Right lobe of liver (tissue), 6 donors: ENCODE measurements at regions not wholly inside any gene's neighbourhood (a gene's known extent, or its start where the extent isn't known, plus 50 kb on each side); places are given as distances from the start of the nearest gene placed in this dataset.
"Not testable (repeated sequence)": the region's sequence is repeated elsewhere in the genome, so short reads cannot be mapped to it uniquely, and the experiment has no call there.

ENCODE experiments used
- ATAC-seq, 4 donors: fragments of 200-7000 bp; cut with Tn5 transposase; one replicate each; pipeline ENCODE4 v1.9.1; 2020; ENCODE audit warnings: mild to moderate bottlenecking in 4 of 4, moderate library complexity in 4 of 4
- DNase-seq, 3 donors: peaks; one replicate each; pipeline ENCODE4 v3.0.0-alpha.2; 2020
- H3K27ac ChIP-seq, 3 donors: fragments of 200-600 bp; one replicate each; pipeline ENCODE4 v1.8.0; 2022
- H3K27me3 ChIP-seq, 2 donors: fragments of 200-600 bp; one replicate each; pipeline ENCODE4 v1.8.0; 2022
- H3K36me3 ChIP-seq, 4 donors: fragments of 200-600 bp; sonication (generic) in 1 of 4; one replicate each; pipeline versions ENCODE4 v1.5.1 to v1.8.0; 2017 to 2022; ENCODE audit warnings: control low read depth in 1 of 4
- H3K4me1 ChIP-seq, 4 donors: fragments of 200-600 bp; sonication (generic) in 1 of 4; one replicate each; pipeline versions ENCODE4 v1.5.1 to v1.8.0; 2017 to 2022; ENCODE audit warnings: control low read depth in 1 of 4
- H3K4me3 ChIP-seq, 3 donors: fragments of 200-600 bp; one replicate each; pipeline ENCODE4 v1.8.0; 2022
- H3K9me3 ChIP-seq, 4 donors: fragments of 200-600 bp; sonication (generic) in 1 of 4; one replicate each; pipeline versions ENCODE4 v1.5.1 to v1.8.0; 2017 to 2022; ENCODE audit warnings: control low read depth in 1 of 4
- CTCF ChIP-seq, 4 donors: fragments of 200-600 bp in 3 of 4; fragments of 450-650 bp in 1 of 4; IDR thresholded peaks; one replicate each; pipeline versions ENCODE4 v1.5.1 to v1.8.0; 2016 to 2022; ENCODE audit warnings: antibody characterized with exemption in 4 of 4, mild to moderate bottlenecking in 2 of 4
- POLR2A ChIP-seq: fragments of 450-650 bp; IDR thresholded peaks from one replicate; pipeline ENCODE4 v1.6.1; 2017; ENCODE audit warnings: antibody characterized with exemption, mild to moderate bottlenecking
- WGBS: methylation state at CpG from one replicate; pipeline ENCODE4 v1.1.6; 2018; ENCODE audit warnings: low coverage, low lambda C conversion rate; ENCODE audit not compliant: insufficient coverage; ENCODE audit errors: missing lambda C conversion rate; 5-methylcytosine and 5-hydroxymethylcytosine counted together
- intact Hi-C, 2 donors: fragments of 100-400 bp; cut with DNase I; formaldehyde crosslinking; loops; one replicate each; pipeline versions ENCODE4 v1.11.2 to v1.14.1; 2022
- donor health status: DM: no; HTN: yes; CAD: no.
- donor health status: DM: no; HTN: no; CAD: no.
- donor health status: DM: no; HTN: no; CAD: no.
- donor health status: DM: no; HTN: yes; CAD: no.
- donor health status: DM: no; HTN: yes; CAD: no.

DNA sequence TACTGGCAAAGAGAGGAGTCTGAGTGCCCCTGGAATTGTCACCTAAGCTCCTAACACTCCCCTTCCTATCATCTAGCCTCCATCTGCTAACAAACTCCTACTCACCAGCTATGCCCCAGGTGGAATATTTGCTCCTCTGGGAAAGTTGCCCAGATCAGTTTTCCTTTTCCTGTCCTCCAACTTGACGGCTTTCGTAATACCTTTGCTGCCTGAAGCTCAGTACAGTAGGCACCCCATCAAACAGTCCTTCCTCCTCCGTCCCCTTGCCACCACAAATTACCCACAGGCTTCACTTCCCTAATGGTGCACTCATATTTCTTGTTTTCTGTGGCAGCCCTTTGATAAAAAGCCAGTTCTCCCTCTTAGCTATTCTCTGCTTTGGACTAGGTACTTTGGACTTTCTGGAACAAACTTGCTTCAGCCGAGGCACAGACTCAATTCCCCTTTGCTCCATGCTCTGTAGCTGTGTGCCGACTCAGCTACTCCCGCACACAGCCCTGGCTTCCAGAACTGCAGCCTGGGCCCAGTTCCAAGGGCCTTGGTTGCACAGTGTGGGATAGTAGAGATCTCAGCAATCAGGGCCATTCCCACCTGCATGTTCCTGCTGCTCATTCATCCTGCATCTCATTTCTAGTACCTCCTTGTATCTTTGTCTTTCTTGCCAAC lies 605.1 kb downstream of the BCOR start:
- intact Hi-C loops, result no loop called here
- peaks cover 0 to 11% (median 0%) of the 10 kb centered on the region in 4 donors for H3K4me1 ChIP-seq
- H3K9me3 ChIP-seq, result no peaks in the 10 kb centered on the region
- H3K36me3 ChIP-seq, result no peaks in the 10 kb centered on the region
- no peak for TF ChIP-seq CTCF (IDR thresholded peaks at IDR 0.05)
- TF ChIP-seq POLR2A, result no peak
- ATAC-seq, result peak; percentile 86 to 96 (median 93)
- H3K27me3 ChIP-seq, result no peaks in the 10 kb centered on the region
- H3K27ac ChIP-seq, result peak overlapping the region in 1 of 3 donors; percentile 62
- no peak overlapping the region for H3K4me3 ChIP-seq
- DNase-seq, result peak; percentile 58 to 88 (median 85)
- 10% methylated on average over 6 of the region's 6 CpGs for WGBS

- H3K27ac ChIP-seq, result peak overlapping the region in 1 of 3 donors; percentile 62
- 38% methylated on average over 1 of the region's 1 CpG for WGBS
- no peak for ATAC-seq
Measured at GRCh38 chrX:39493168-39493567, 604.6 kb downstream of the BCOR start.

GRCh38 chrX:39497117-39497516 lies 600.6 kb downstream of the BCOR start:
- 66% methylated on average over 4 of the region's 4 CpGs for WGBS
- H3K4me1 ChIP-seq, H3K36me3 ChIP-seq, H3K4me3 ChIP-seq, DNase-seq, H3K9me3 ChIP-seq, ATAC-seq, H3K27me3 ChIP-seq, intact Hi-C loops, H3K27ac ChIP-seq: not testable (repeated sequence)

More at GRCh38 chrX:39493168-39493567, 604.6 kb downstream of the BCOR start:
- H3K4me1 ChIP-seq, result peaks cover 0 to 11% (median 0%) of the 10 kb centered on the region in 4 donors
- TF ChIP-seq POLR2A (no peak), CTCF (IDR thresholded peaks at IDR 0.05) (no peak)
- no peaks in the 10 kb centered on the region for H3K9me3 ChIP-seq
- no peaks in the 10 kb centered on the region for H3K36me3 ChIP-seq
- H3K27me3 ChIP-seq, result no peaks in the 10 kb centered on the region
- H3K4me3 ChIP-seq, result no peak overlapping the region
- intact Hi-C loops, result no loop called here
- no peak for DNase-seq

- intact Hi-C loops, result no loop called here
Measured at GRCh38 chrX:39497702-39498265, 600.0 kb downstream of the BCOR start.

More at GRCh38 chrX:39497702-39498265, 600.0 kb downstream of the BCOR start:
- no peaks in the 10 kb centered on the region for H3K27me3 ChIP-seq
- peaks cover 0 to 4% (median 0%) of the 10 kb centered on the region in 4 donors for H3K4me1 ChIP-seq
- no peak for TF ChIP-seq POLR2A
- no peak for TF ChIP-seq CTCF (IDR thresholded peaks at IDR 0.05)
- no peaks in the 10 kb centered on the region for H3K36me3 ChIP-seq
- no peak overlapping the region for H3K4me3 ChIP-seq
- DNase-seq (no peak), ATAC-seq (no peak)
- WGBS, result 86% methylated on average over 4 of the region's 7 CpGs
- no peak overlapping the region for H3K27ac ChIP-seq
- H3K9me3 ChIP-seq, result no peaks in the 10 kb centered on the region
